Neural progenitor cell (in vitro differentiated cells): ENCODE measurements at regions not wholly inside any gene's neighbourhood (a gene's known extent, or its start where the extent isn't known, plus 50 kb on each side); places are given as distances from the start of the nearest gene placed in this dataset.

Source experiments
- DNase-seq: peaks from one replicate; pipeline ENCODE4 v3.0.0-alpha.2; 2016; ENCODE audit warnings: low spot score
- H2AFZ ChIP-seq: fragments of 200-600 bp; sonication (generic); replicated peaks from 2 replicates; pipeline ENCODE4 v1.6.1; 2016; ENCODE audit warnings: antibody characterized with exemption
- H3F3A ChIP-seq: fragments of 200-600 bp; sonication (generic); 2 replicates; pipeline ENCODE4 v1.6.1; 2016; ENCODE audit warnings: antibody characterized with exemption, low read depth
- H3K27ac ChIP-seq: fragments of 200-600 bp; sonication (generic); 2 replicates; pipeline ENCODE4 v1.5.1; 2016; ENCODE audit warnings: mild to moderate bottlenecking
- H3K27me3 ChIP-seq: fragments of 200-600 bp; sonication (generic); 2 replicates; pipeline ENCODE4 v1.6.1; 2016; ENCODE audit warnings: mild to moderate bottlenecking, moderate library complexity
- H3K36me3 ChIP-seq: fragments of 200-600 bp; sonication (generic); 2 replicates; pipeline ENCODE4 v1.5.1; 2016
- H3K4me1 ChIP-seq: fragments of 200-600 bp; sonication (generic); 2 replicates; pipeline ENCODE4 v1.6.1; 2016; ENCODE audit warnings: mixed run types
- H3K4me2 ChIP-seq: fragments of 200-600 bp; sonication (generic); 2 replicates; pipeline ENCODE4 v1.6.1; 2016
- H3K4me3 ChIP-seq: fragments of 200-600 bp; sonication (generic); 2 replicates; pipeline ENCODE4 v1.5.1; 2016
- H3K79me2 ChIP-seq: fragments of 200-600 bp; sonication (generic); 2 replicates; pipeline ENCODE4 v1.6.1; 2016; ENCODE audit warnings: low read depth
- H3K9ac ChIP-seq: fragments of 200-600 bp; sonication (generic); 2 replicates; pipeline ENCODE4 v1.6.1; 2016
- H3K9me3 ChIP-seq: fragments of 200-600 bp; sonication (generic); 2 replicates; pipeline ENCODE4 v1.5.1; 2016; ENCODE audit warnings: low read depth
- H4K20me1 ChIP-seq: fragments of 200-600 bp; sonication (generic); 2 replicates; pipeline ENCODE4 v1.6.1; 2016; ENCODE audit warnings: low read depth
- H3K27ac Mint-ChIP-seq: 3 replicates; pipeline ENCODE4 v1.8.0; 2021; ENCODE audit warnings: mixed read lengths
- H3K27me3 Mint-ChIP-seq: 2 replicates; pipeline ENCODE4 v1.8.0; 2022; ENCODE audit warnings: low read depth, mild to moderate bottlenecking, inconsistent platforms, moderate library complexity, mixed read lengths; ENCODE audit not compliant: insufficient read depth
- H3K36me3 Mint-ChIP-seq: 3 replicates; pipeline ENCODE4 v1.8.0; 2021; ENCODE audit warnings: mixed read lengths
- H3K4me1 Mint-ChIP-seq: 3 replicates; pipeline ENCODE4 v1.8.0; 2021; ENCODE audit warnings: mixed read lengths
- H3K4me3 Mint-ChIP-seq: 3 replicates; pipeline ENCODE4 v1.8.0; 2021; ENCODE audit warnings: mild to moderate bottlenecking, moderate library complexity, mixed read lengths
- H3K9me3 Mint-ChIP-seq: 3 replicates; pipeline ENCODE4 v1.8.0; 2020; ENCODE audit warnings: mixed read lengths
- CTCF ChIP-seq: fragments of 200-600 bp; sonication (generic); IDR thresholded peaks from 2 replicates; pipeline ENCODE4 v1.5.1; 2017; ENCODE audit warnings: antibody characterized with exemption, mild to moderate bottlenecking
- EZH2 ChIP-seq: fragments of 200-600 bp; sonication (generic); IDR thresholded peaks from 2 replicates; pipeline ENCODE4 v1.6.1; 2017; ENCODE audit warnings: antibody characterized with exemption, mild to moderate bottlenecking, moderate library complexity
- EZH2phosphoT487 ChIP-seq: fragments of 200-600 bp; sonication (generic); IDR thresholded peaks from 2 replicates; pipeline ENCODE4 v1.6.1; 2017; ENCODE audit warnings: antibody characterized with exemption

GRCh38 chr4:180625653-180626052 lies 1617.5 kb upstream of the TENM3 start:
- H3K4me3 Mint-ChIP-seq = no peak overlapping the region

DNA sequence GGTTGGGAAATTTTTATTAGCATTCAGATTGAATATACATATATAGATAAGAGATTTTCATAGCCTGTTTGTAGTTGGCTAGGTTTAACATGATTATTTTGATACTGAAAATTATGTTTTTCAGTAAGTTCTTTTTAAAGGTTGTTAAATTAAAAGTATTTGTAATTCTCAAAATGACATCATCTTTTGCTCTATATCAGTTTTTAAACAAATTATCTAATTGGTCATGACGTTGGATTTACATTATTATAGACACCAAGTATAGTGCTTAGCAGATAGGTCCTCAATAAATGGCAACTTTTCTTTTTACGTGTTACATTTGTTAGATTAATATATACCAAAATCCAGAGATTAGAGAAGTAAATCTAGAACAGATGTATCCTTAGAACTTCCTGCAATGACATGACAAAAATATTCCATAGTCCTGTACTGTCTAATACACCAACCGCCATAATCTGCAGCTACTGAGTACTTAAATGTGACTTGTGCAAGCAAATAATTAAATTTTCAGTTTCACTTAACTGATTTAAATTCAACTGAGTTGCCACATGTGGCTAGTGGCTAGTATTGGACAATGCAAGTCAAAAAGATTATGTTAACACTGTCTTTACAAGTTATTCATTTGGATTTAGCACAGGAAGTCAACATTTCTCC lies 1613.1 kb upstream of the TENM3 start:
- Histone ChIP-seq H2AFZ (no peak overlapping the region), H3K36me3 (no peaks in the 10 kb centered on the region), H3K4me2 (no peak overlapping the region), H3K4me3 (no peak overlapping the region), H3K27me3 (no peaks in the 10 kb centered on the region), H3K27ac (no peak overlapping the region), H3K4me1 (no peaks in the 10 kb centered on the region), H3F3A (no peaks in the 10 kb centered on the region), H3K9me3 (no peaks in the 10 kb centered on the region), H4K20me1 (no peaks in the 10 kb centered on the region), H3K9ac (no peak overlapping the region), H3K79me2 (no peaks in the 10 kb centered on the region)
- H3K4me1 Mint-ChIP-seq = peaks cover 37% of the 10 kb centered on the region
- H3K27me3 Mint-ChIP-seq = no peaks in the 10 kb centered on the region
- no peak overlapping the region for H3K4me3 Mint-ChIP-seq
- TF ChIP-seq EZH2phosphoT487 = no peak
- no peak for TF ChIP-seq EZH2
- no peak for DNase-seq
- no peak overlapping the region for H3K27ac Mint-ChIP-seq
- H3K9me3 Mint-ChIP-seq = no peaks in the 10 kb centered on the region
- no peaks in the 10 kb centered on the region for H3K36me3 Mint-ChIP-seq

More at GRCh38 chr4:180625653-180626052, 1617.5 kb upstream of the TENM3 start:
- Histone ChIP-seq H3K4me1 (no peaks in the 10 kb centered on the region), H4K20me1 (no peaks in the 10 kb centered on the region), H2AFZ (no peak overlapping the region), H3K9ac (no peak overlapping the region), H3K36me3 (no peaks in the 10 kb centered on the region), H3K9me3 (no peaks in the 10 kb centered on the region), H3K79me2 (no peaks in the 10 kb centered on the region), H3K4me3 (no peak overlapping the region), H3K27ac (no peak overlapping the region), H3F3A (no peaks in the 10 kb centered on the region), H3K27me3 (no peaks in the 10 kb centered on the region), H3K4me2 (no peak overlapping the region)
- no peaks in the 10 kb centered on the region for H3K27me3 Mint-ChIP-seq
- H3K9me3 Mint-ChIP-seq = no peaks in the 10 kb centered on the region
- no peak for DNase-seq
- H3K27ac Mint-ChIP-seq = no peak overlapping the region
- H3K4me1 Mint-ChIP-seq = peaks cover 10% of the 10 kb centered on the region
- H3K36me3 Mint-ChIP-seq = peaks cover 3% of the 10 kb centered on the region
- TF ChIP-seq CTCF (no peak), EZH2 (no peak), EZH2phosphoT487 (no peak)

DNA sequence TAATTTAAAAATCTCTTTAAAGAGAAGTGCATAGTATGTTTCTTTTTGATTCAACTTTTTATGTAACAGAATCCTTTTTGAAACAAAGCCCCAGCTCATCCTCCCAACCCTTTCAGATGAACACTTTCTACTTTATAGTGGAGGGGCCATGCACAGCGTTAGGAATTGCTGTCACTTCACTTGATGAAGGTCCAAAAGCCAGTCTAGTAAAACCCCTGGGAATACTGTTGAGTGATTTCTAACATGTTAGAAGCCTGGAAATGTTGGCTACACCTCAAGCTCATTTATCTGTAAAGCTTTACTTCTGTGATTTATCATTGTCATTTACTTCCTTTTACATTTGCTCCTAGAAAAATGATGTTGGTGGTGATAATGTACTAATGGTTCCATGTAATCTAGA lies 1608.9 kb upstream of the TENM3 start:
- H3K27ac ChIP-seq = no peak overlapping the region
- no peak overlapping the region for H3K4me3 ChIP-seq
- peaks cover 3% of the 10 kb centered on the region for H3K4me1 ChIP-seq
- Mint-ChIP-seq H3K4me3 (no peak overlapping the region), H3K9me3 (no peaks in the 10 kb centered on the region), H3K36me3 (no peaks in the 10 kb centered on the region), H3K4me1 (peaks cover 59% of the 10 kb centered on the region), H3K27me3 (no peaks in the 10 kb centered on the region), H3K27ac (peak overlapping the region; percentile 33)
- no peaks in the 10 kb centered on the region for H3K9me3 ChIP-seq
- no peaks in the 10 kb centered on the region for H3K27me3 ChIP-seq
- no peaks in the 10 kb centered on the region for H4K20me1 ChIP-seq
- H2AFZ ChIP-seq = no peak overlapping the region
- no peaks in the 10 kb centered on the region for H3F3A ChIP-seq
- no peaks in the 10 kb centered on the region for H3K79me2 ChIP-seq
- H3K9ac ChIP-seq = no peak overlapping the region
- no peaks in the 10 kb centered on the region for H3K36me3 ChIP-seq
- DNase-seq = no peak
- H3K4me2 ChIP-seq = no peak overlapping the region
- TF ChIP-seq EZH2 = no peak
- TF ChIP-seq CTCF = no peak
- TF ChIP-seq EZH2phosphoT487 = no peak

DNA sequence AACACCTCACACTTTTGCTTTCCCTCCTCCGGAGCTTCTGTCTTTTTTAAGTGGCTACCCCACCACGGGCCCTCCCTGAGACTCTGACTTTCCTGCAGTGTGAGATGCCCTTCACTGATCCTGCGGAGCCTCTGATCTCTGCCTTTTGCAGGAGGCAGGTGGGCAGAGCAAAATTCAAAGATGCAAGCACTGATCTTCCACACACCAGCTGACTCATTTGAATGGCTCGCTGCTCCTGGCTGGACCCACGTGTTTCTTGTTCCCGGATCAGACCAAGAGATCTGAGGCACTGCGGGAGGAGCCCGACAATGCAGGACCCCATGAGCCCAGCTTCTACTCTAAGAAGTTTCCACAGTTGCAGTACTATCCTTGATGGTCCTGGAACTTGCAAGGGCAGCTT lies 1607.9 kb upstream of the TENM3 start:
- H3K9me3 ChIP-seq = no peaks in the 10 kb centered on the region
- H3F3A ChIP-seq = no peaks in the 10 kb centered on the region
- Mint-ChIP-seq H3K4me3 (no peak overlapping the region), H3K4me1 (peaks cover 56% of the 10 kb centered on the region), H3K9me3 (no peaks in the 10 kb centered on the region), H3K27me3 (no peaks in the 10 kb centered on the region), H3K36me3 (no peaks in the 10 kb centered on the region), H3K27ac (peak overlapping the region; percentile 92)
- peak overlapping the region; percentile 76 for H2AFZ ChIP-seq
- no peak overlapping the region for H3K4me3 ChIP-seq
- no peaks in the 10 kb centered on the region for H3K27me3 ChIP-seq
- peaks cover 3% of the 10 kb centered on the region for H3K4me1 ChIP-seq
- no peak overlapping the region for H3K9ac ChIP-seq
- DNase-seq = peak; percentile 31
- H3K4me2 ChIP-seq = no peak overlapping the region
- TF ChIP-seq EZH2 = no peak
- TF ChIP-seq EZH2phosphoT487 = no peak
- TF ChIP-seq CTCF = no peak
- H3K27ac ChIP-seq = no peak overlapping the region
- no peaks in the 10 kb centered on the region for H4K20me1 ChIP-seq
- no peaks in the 10 kb centered on the region for H3K36me3 ChIP-seq
- no peaks in the 10 kb centered on the region for H3K79me2 ChIP-seq
